Spleen (tissue), 7 donors: ENCODE measurements at regions not wholly inside any gene's neighbourhood (a gene's known extent, or its start where the extent isn't known, plus 50 kb on each side); places are given as distances from the start of the nearest gene placed in this dataset.

Experiments used
- POLR2A ChIP-seq, 3 donors: fragments of 450-650 bp; IDR thresholded peaks; one replicate each; pipeline ENCODE4 v1.5.1; 2017; ENCODE audit warnings: antibody characterized with exemption in 3 of 3, mild to moderate bottlenecking in 1 of 3
- POLR2AphosphoS5 ChIP-seq, 3 donors: sonication (generic); formaldehyde crosslinking; IDR thresholded peaks; one replicate each; pipeline ENCODE4 v1.5.1; 2017; ENCODE audit warnings: antibody characterized with exemption in 3 of 3
- TF ChIP-seq, protein P1 (sequence below), 11 experiments: fragments of 200-600 bp in 7 of 11; fragments of 450-650 bp in 4 of 11; sonication (generic) in 4 of 11; IDR thresholded peaks in 8 of 11; conservative IDR thresholded peaks in 3 of 11; 1 replicate in 7 of 11; 2 replicates in 4 of 11; pipeline versions ENCODE4 v1.4.0 to v1.8.0; 2016 to 2021; ENCODE audit warnings: antibody characterized with exemption in 11 of 11, inconsistent platforms in 4 of 11, mild to moderate bottlenecking in 1 of 11
- donor health status: DM: no; HTN: no; CAD: no; lungs with moderate emphysema.
- donor health status: DM: no; HTN: no; CAD: no.
- donor health status: DM: no; HTN: no; CAD: no.

DNA sequence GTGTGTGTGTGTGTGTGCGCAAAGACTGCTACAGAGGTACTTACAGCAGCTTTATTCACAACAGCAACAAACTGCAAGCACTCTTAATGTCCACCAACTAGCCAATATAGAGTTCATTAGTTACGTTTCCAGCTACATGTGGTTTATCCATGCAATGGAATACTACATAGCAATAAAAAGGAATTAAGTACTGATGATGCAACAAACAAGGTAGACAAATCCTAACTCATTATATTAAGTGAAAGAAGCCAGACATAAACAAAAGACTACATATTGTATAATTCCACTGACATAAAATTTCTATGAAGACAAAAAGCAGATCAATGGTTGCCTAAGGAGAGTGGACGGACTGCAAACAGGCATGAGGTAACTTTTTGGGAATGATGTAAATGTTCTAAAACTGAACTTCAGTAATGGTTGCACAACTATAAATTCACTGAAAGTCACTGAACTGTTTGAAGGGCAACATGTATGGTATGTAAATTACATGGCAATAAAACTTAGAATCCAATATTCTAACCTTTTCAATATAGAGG lies 433.7 kb downstream of the SHQ1 start:
- TF ChIP-seq POLR2AphosphoS5 (IDR thresholded peaks at IDR 0.05): no peak
- TF ChIP-seq POLR2A (IDR thresholded peaks at IDR 0.05): no peak
- TF ChIP-seq, protein P1, sequence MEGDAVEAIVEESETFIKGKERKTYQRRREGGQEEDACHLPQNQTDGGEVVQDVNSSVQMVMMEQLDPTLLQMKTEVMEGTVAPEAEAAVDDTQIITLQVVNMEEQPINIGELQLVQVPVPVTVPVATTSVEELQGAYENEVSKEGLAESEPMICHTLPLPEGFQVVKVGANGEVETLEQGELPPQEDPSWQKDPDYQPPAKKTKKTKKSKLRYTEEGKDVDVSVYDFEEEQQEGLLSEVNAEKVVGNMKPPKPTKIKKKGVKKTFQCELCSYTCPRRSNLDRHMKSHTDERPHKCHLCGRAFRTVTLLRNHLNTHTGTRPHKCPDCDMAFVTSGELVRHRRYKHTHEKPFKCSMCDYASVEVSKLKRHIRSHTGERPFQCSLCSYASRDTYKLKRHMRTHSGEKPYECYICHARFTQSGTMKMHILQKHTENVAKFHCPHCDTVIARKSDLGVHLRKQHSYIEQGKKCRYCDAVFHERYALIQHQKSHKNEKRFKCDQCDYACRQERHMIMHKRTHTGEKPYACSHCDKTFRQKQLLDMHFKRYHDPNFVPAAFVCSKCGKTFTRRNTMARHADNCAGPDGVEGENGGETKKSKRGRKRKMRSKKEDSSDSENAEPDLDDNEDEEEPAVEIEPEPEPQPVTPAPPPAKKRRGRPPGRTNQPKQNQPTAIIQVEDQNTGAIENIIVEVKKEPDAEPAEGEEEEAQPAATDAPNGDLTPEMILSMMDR (IDR thresholded peaks at IDR 0.05 in 8 of 11, conservative IDR thresholded peaks at IDR 0.05 in 3 of 11): no peak
